Muscle layer of duodenum (tissue), 2 donors: ENCODE measurements at regions not wholly inside any gene's neighbourhood (a gene's known extent, or its start where the extent isn't known, plus 50 kb on each side); places are given as distances from the start of the nearest gene placed in this dataset.

Experiments
- H3K27ac ChIP-seq: one replicate; pipeline ENCODE4 v1.7.0; 2013; ENCODE audit warnings: mild to moderate bottlenecking, low read length
- H3K27me3 ChIP-seq: one replicate; pipeline ENCODE4 v1.7.0; 2013; ENCODE audit warnings: low read depth, mild to moderate bottlenecking, control low read depth, low read length
- H3K36me3 ChIP-seq, 2 donors: one replicate each; pipeline ENCODE4 v1.7.0; 2013; ENCODE audit warnings: low read length in 2 of 2, control low read depth in 1 of 2, mild to moderate bottlenecking in 1 of 2; ENCODE audit not compliant: insufficient read depth in 2 of 2, control insufficient read depth in 1 of 2
- H3K4me1 ChIP-seq, 2 donors: one replicate each; pipeline ENCODE4 v1.7.0; 2013; ENCODE audit warnings: low read length in 2 of 2, mild to moderate bottlenecking in 2 of 2, control low read depth in 1 of 2, moderate library complexity in 1 of 2; ENCODE audit not compliant: insufficient read depth in 2 of 2, control insufficient read depth in 1 of 2
- H3K4me3 ChIP-seq, 2 donors: one replicate each; pipeline ENCODE4 v1.7.0; 2013; ENCODE audit warnings: low read length in 2 of 2, low read depth in 1 of 2, mild to moderate bottlenecking in 1 of 2
- H3K9me3 ChIP-seq, 2 donors: one replicate each; pipeline ENCODE4 v1.7.0; 2013; ENCODE audit warnings: low read length in 2 of 2, control low read depth in 1 of 2, mild to moderate bottlenecking in 1 of 2; ENCODE audit not compliant: control insufficient read depth in 1 of 2
- donor health status: healthy.

- H3K27me3 ChIP-seq: no peaks in the 10 kb centered on the region
- H3K27ac ChIP-seq: no peak overlapping the region
- no peaks in the 10 kb centered on the region for H3K4me1 ChIP-seq
- no peaks in the 10 kb centered on the region for H3K9me3 ChIP-seq
- no peaks in the 10 kb centered on the region for H3K36me3 ChIP-seq
- no peak overlapping the region for H3K4me3 ChIP-seq
Observed at GRCh38 chr18:76546088-76546435, 51.0 kb upstream of the ZNF516 start.

GRCh38 chr18:76545433-76546087, 50.5 kb upstream of the ZNF516 start:
- Histone ChIP-seq H3K4me3 (no peak overlapping the region), H3K36me3 (no peaks in the 10 kb centered on the region), H3K9me3 (no peaks in the 10 kb centered on the region), H3K27me3 (no peaks in the 10 kb centered on the region), H3K27ac (no peak overlapping the region), H3K4me1 (no peaks in the 10 kb centered on the region)

- Histone ChIP-seq H3K27ac (no peak overlapping the region), H3K4me1 (no peaks in the 10 kb centered on the region), H3K9me3 (no peaks in the 10 kb centered on the region), H3K36me3 (no peaks in the 10 kb centered on the region), H3K4me3 (no peak overlapping the region), H3K27me3 (no peaks in the 10 kb centered on the region)
Observed at GRCh38 chr18:76544511-76545345, 49.7 kb upstream of the ZNF516 start.
